Cardiac fibroblast (primary cell): ENCODE measurements at regions not wholly inside any gene's neighbourhood (a gene's known extent, or its start where the extent isn't known, plus 50 kb on each side); places are given as distances from the start of the nearest gene placed in this dataset.

Experiments
- DNase-seq, 2 donors: peaks; one replicate each; pipeline versions ENCODE4 v3.0.0 to v3.0.0-alpha.2; 2010; ENCODE audit warnings: low read depth in 2 of 2
- H3K4me3 ChIP-seq, 2 donors: replicated peaks in 1 of 2; 1 replicate in 1 of 2; 2 replicates in 1 of 2; pipeline ENCODE4 v1.5.1; 2011; ENCODE audit warnings: low read depth in 2 of 2, low read length in 2 of 2, mild to moderate bottlenecking in 2 of 2, moderate library complexity in 1 of 2
- TF ChIP-seq, protein P1 (sequence below): IDR thresholded peaks from one replicate; pipeline ENCODE4 v1.5.1; 2011; ENCODE audit warnings: low read depth, mild to moderate bottlenecking, low read length, inconsistent platforms

DNA sequence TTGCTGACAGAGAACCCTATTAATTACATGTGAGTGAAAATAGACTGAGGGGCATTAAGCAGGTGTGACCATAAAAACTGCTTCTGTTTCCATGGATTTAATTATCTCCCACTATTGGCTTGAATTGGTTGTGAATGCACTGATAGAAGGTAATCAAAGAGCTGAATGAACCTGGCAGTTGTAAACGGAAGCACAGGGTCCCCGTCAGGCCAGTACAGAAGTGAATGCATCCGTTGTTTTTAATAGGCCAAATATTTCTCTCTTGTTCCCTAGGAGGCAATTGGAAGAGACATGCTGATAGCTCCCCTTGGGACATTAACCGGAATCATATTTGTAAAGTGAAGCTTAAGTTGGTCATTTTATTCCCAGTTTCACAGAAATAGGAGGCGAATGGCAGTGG lies 147.0 kb downstream of the CAVIN4 start:
- TF ChIP-seq, protein P1, sequence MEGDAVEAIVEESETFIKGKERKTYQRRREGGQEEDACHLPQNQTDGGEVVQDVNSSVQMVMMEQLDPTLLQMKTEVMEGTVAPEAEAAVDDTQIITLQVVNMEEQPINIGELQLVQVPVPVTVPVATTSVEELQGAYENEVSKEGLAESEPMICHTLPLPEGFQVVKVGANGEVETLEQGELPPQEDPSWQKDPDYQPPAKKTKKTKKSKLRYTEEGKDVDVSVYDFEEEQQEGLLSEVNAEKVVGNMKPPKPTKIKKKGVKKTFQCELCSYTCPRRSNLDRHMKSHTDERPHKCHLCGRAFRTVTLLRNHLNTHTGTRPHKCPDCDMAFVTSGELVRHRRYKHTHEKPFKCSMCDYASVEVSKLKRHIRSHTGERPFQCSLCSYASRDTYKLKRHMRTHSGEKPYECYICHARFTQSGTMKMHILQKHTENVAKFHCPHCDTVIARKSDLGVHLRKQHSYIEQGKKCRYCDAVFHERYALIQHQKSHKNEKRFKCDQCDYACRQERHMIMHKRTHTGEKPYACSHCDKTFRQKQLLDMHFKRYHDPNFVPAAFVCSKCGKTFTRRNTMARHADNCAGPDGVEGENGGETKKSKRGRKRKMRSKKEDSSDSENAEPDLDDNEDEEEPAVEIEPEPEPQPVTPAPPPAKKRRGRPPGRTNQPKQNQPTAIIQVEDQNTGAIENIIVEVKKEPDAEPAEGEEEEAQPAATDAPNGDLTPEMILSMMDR: no peak
- no peak for DNase-seq
- H3K4me3 ChIP-seq: no peak overlapping the region

DNA sequence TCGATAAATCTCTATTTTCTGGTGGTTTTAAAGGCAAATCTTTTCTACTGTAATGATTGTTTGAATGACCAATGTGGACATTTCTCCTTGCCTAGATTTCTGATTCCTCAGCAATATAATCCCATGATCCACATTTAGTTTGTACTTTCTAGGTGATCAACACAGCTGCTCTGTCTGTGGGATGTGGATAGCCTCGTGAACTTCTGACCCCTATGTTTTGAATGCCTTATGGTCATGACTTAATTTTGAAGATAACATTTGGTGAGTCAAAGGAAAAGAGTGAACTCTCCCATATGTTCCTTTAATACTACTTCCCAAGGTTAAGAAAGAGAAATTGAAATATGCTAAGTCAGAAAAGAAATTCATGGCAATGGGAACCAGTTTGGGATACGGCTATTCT lies 147.5 kb downstream of the CAVIN4 start:
- TF ChIP-seq, protein P1: no peak
- DNase-seq: no peak

DNA sequence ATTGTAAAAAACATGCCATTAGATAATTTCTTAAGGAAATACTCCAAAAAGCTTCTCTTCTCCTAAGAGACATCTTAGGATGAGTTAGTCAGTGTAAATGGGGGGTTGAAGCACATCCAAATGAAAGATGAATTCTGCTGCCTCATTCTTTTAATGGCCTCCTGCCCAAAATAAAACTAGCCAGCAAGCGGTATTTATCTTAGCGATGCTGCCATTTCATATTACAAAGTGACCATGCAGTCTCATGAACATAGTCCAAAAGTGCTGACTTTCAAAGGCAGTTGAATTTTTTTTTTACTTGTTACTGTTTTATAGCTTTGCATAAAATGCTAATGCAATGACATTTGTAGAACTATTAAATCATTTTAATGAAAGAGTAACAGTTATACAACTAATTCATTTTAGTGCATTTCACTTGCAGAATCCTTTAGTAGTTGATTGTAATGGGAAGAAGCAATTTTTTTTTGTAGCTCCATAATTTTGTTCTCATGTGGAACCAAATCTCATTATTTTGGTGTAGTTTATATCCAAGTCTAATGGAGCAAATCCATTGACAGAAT lies 151.5 kb downstream of the CAVIN4 start:
- no peak for DNase-seq
- TF ChIP-seq, protein P1: no peak
- H3K4me3 ChIP-seq: no peak overlapping the region

More for the DNA sequence above, 147.5 kb downstream of the CAVIN4 start:
- no peak overlapping the region for H3K4me3 ChIP-seq

DNA sequence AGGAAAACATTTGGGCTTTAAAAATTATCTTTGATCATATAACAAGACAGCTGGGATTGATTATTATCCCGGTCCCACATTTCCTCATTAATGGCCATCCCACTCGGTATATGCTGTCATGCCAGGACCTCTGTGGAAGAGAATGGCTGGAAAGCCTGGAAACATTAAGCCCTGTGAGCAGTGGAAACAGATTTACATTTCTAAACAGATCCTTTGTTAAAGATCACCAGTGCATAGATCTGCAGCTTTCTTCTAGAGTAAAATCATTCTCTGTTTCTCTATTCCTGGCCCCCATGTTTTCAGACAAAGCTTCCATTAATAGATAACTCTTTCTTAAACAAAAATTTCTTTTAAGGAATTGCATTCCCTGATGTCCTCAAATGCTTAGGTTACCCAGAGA lies 152.2 kb downstream of the CAVIN4 start:
- no peak for DNase-seq
- TF ChIP-seq, protein P1: no peak

DNA sequence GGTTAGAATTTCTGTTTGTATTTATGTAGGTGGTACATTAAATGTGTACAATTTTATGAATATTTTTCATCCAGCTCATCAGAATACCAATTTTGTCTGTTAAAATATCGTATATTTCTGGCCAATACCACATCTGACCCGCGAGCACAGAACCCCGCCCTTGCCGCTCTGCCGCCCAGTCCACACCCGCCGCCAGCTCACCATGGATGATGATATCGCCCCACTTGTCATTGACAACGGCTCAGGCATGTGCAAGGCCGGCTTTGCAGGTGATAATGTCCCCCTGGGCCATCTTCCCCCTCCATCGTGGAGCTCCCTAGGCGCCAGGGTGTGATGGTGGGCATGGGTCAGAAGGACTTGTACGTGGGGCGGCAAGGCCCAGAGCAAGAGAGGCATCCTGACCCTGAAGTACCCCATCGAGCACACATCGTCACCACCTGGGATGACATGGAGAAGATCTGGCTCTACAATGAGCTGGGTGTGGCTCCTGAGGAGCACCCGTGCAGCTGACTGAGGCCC lies 153.2 kb downstream of the CAVIN4 start:
- H3K4me3 ChIP-seq: no peak overlapping the region
- TF ChIP-seq, protein P1: no peak

More for the DNA sequence above, 152.2 kb downstream of the CAVIN4 start:
- no peak overlapping the region for H3K4me3 ChIP-seq

DNA sequence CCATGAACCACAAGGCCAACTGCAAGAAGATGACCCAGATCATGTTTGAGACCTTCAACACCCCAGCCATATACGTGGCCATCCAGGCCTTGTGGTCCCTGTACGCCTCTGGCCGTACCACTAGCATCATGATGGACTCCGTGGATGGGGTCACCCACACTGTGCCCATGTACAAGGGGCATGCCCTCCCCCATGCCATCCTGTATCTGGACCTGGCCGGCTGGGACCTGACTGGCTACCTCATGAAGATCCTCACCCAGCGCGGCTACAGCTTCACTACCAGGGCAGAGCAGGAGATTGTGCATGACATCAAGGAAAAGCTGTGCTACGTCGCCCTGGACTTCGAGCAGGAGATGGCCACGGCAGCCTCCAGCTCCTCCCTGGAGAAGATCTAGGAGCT lies 153.7 kb downstream of the CAVIN4 start:
- H3K4me3 ChIP-seq: no peak overlapping the region
- no peak for DNase-seq
- TF ChIP-seq, protein P1: no peak

More for the DNA sequence above, 153.2 kb downstream of the CAVIN4 start:
- no peak for DNase-seq

DNA sequence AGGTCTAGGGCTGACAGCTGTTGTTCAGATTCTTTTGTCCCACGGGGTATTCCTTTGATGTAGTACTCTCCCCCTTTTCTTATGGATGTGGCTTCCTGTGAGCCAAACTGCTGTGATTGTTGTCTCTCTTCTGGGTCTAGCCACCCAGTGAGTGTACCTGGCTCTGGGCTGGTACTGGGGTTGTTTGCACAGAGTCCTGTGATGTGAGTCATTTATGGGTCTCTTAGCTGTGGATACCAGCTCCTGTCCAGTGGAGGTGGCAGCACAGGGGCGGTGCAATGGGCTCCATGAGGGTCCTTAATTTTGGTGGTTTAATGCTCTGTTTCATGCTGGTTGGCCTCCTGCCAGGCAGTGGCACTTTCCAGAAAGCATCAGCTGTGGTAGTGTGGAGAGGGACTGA lies 161.3 kb downstream of the CAVIN4 start:
- no peak overlapping the region for H3K4me3 ChIP-seq
- TF ChIP-seq, protein P1: no peak
- no peak for DNase-seq
